ENCODE measurements at regions not wholly inside any gene's neighbourhood (a gene's known extent, or its start where the extent isn't known, plus 50 kb on each side); places are given as distances from the start of the nearest gene placed in this dataset.

GRCh38 chr10:3525832-3526449 lies 259.1 kb downstream of the KLF6 start:
- Mint-ChIP-seq H3K9me3 (no peaks in the 10 kb centered on the region), H3K4me3 (no peak overlapping the region), H3K36me3 (ENCODE audit: low read depth) (no peaks in the 10 kb centered on the region), H3K4me1 (ENCODE audit: low read depth) (peaks cover 21% of the 10 kb centered on the region), H3K27me3 (peaks cover 6% of the 10 kb centered on the region), H3K27ac (no peak overlapping the region)
- intact Hi-C loops (cut with micrococcal nuclease): no loop called here

GRCh38 chr10:3524086-3524960 lies 260.7 kb downstream of the KLF6 start:
- Mint-ChIP-seq H3K27ac (no peak overlapping the region), H3K4me3 (no peak overlapping the region), H3K4me1 (ENCODE audit: low read depth) (peaks cover 21% of the 10 kb centered on the region), H3K27me3 (peaks cover 2% of the 10 kb centered on the region), H3K9me3 (peaks cover 5% of the 10 kb centered on the region), H3K36me3 (ENCODE audit: low read depth) (no peaks in the 10 kb centered on the region)
- intact Hi-C loops (cut with micrococcal nuclease): no loop called here

DNA sequence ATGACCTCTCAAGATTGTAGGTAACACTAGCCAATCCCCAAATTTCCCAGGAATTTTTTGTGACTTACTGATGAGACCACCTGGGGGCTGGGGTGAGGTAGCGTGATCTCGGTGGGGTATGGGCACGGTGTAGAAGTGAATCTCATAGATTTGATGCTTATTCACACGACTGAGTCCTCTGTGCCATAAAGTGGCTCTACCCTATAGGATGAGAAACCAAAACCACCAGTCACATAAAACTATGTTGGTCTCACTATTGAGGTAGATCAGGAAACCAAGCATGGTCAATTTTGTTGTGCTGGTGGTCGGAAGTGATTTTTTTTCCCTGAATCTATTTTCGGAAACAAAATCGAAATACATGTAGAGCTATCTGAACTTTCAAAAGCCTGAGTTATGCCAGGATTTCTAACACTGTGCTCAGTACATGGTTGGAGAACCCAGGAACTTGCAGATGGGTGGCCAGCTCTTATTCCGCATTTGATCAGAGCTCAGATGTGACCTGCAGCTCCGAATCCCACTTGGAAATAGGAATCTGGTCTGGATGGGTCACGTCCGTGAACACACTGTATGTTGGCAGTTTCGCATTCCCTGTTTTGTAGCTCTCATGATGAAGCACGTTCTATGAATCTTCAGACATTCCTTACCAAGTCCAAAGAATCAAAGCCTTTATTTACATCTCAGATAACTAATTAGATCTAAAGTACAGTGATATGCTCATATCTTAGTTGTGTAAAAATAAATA lies 261.5 kb downstream of the KLF6 start:
- no peaks in the 10 kb centered on the region for H3K36me3 Mint-ChIP-seq (ENCODE audit: low read depth)
- H3K27me3 Mint-ChIP-seq: peaks cover 2% of the 10 kb centered on the region
- no peak overlapping the region for H3K4me3 Mint-ChIP-seq
- peaks cover 21% of the 10 kb centered on the region for H3K4me1 Mint-ChIP-seq (ENCODE audit: low read depth)
- intact Hi-C loops (cut with micrococcal nuclease): no loop called here
- H3K9me3 Mint-ChIP-seq: peaks cover 12% of the 10 kb centered on the region
- no peak overlapping the region for H3K27ac Mint-ChIP-seq

DNA sequence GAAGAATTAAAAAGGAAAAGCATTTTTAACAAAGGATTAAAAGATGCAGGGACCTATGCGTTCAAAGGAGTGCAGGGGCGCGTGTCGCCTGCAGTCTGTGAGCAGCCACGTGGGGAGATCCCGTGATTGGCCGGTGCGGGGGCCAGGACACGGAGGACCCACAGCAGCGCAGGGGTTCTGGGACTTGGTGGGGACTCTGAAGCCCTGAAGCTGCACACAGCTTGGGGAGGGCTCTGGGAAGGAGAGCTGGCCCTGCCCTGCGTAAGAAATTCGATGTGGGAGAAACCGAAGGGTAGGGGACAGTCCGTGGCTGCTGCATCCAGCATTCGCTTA lies 268.1 kb downstream of the KLF6 start:
- no peak overlapping the region for H3K27ac Mint-ChIP-seq
- no peaks in the 10 kb centered on the region for H3K36me3 Mint-ChIP-seq (ENCODE audit: low read depth)
- peaks cover 6% of the 10 kb centered on the region for H3K27me3 Mint-ChIP-seq
- intact Hi-C loops (cut with micrococcal nuclease): no loop called here
- H3K4me1 Mint-ChIP-seq (ENCODE audit: low read depth): no peaks in the 10 kb centered on the region
- H3K9me3 Mint-ChIP-seq: peaks cover 32% of the 10 kb centered on the region
- no peak overlapping the region for H3K4me3 Mint-ChIP-seq

DNA sequence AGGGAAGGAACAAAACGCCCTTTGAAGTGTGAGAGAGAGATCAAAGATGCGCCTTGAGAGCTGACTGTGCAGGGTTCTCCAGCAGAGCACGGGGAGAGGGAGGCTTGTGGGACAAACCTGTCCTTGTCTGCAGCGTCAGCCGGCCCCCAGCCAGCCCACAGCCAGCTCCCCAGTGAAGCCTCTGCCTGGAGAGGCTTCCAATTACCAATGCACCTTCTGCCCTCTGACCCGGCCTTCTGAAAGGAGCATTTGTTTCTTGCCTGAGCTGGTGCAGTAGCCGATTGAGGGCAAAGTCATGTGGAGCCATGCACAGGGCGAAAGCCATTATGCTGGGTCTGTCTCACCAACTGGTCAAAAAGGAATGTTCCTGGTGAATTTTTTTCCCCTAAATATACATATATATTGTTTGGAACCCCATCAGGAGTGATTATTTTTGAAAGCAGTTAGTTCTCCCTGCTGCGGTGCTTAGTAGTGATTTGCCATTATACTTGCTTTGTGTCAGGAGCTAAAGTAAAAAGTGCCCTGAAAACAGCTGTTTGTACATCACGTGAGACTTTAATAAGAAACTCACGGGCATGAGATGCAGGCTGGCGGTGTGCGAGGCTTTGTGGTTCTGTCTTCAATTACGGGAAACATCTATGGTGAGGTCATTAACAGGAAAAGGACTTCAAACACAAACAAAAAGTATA lies 268.6 kb downstream of the KLF6 start:
- Mint-ChIP-seq H3K27me3 (peaks cover 8% of the 10 kb centered on the region), H3K27ac (no peak overlapping the region), H3K9me3 (peaks cover 32% of the 10 kb centered on the region), H3K4me3 (no peak overlapping the region), H3K4me1 (ENCODE audit: low read depth) (no peaks in the 10 kb centered on the region), H3K36me3 (ENCODE audit: low read depth) (no peaks in the 10 kb centered on the region)
- intact Hi-C loops (cut with micrococcal nuclease): no loop called here

GRCh38 chr10:3514691-3515090 lies 270.3 kb downstream of the KLF6 start:
- H3K9me3 Mint-ChIP-seq: peaks cover 31% of the 10 kb centered on the region
- intact Hi-C loops (cut with micrococcal nuclease): no loop called here
- H3K27me3 Mint-ChIP-seq: peaks cover 14% of the 10 kb centered on the region
- no peaks in the 10 kb centered on the region for H3K36me3 Mint-ChIP-seq (ENCODE audit: low read depth)
- no peak overlapping the region for H3K27ac Mint-ChIP-seq
- H3K4me3 Mint-ChIP-seq: no peak overlapping the region
- no peaks in the 10 kb centered on the region for H3K4me1 Mint-ChIP-seq (ENCODE audit: low read depth)

DNA sequence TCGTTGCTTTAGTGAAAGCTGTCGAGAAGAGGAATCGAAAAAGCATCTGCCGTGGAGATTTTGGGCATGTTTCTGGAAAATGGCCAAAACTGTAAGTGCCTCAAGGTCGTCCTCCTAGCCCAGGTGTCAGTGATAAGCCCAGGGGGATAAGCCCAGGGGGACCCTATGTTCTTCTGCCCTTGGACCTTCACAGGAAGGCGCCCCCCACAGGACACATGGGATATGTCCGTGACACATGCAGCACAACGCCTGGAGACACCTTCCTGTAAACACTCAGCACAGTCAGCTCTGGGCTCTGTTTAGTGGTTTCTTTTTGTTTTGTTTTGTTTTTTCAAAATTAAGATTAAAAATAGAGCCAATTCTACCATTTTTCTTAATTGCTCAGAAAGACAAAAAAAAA lies 272.7 kb downstream of the KLF6 start:
- peaks cover 10% of the 10 kb centered on the region for H3K9me3 Mint-ChIP-seq

DNA sequence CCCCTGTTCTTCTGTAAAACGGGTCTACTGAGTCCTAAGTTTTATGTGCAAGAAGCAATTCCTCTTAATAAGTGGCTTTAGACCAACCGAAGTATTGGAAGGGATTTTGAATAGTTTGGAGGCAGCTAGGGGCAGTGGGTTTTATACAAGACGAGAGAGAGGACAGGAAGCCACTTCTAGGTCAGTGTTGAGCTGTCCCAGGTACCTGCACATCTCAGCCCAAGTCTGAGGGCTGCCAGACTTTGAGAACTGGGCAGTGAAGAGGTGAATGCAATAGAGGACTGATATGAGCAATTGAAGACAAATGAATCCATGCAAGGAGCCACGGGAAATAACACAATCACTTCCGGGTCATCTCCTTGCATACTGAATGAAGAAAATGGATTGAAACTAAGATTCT lies 273.5 kb downstream of the KLF6 start:
- H3K36me3 Mint-ChIP-seq (ENCODE audit: low read depth): no peaks in the 10 kb centered on the region
- intact Hi-C loops (cut with micrococcal nuclease): no loop called here
- peaks cover 2% of the 10 kb centered on the region for H3K9me3 Mint-ChIP-seq
- H3K27ac Mint-ChIP-seq: no peak overlapping the region
- no peak overlapping the region for H3K4me3 Mint-ChIP-seq
- H3K27me3 Mint-ChIP-seq: peaks cover 19% of the 10 kb centered on the region
- no peaks in the 10 kb centered on the region for H3K4me1 Mint-ChIP-seq (ENCODE audit: low read depth)

More for the DNA sequence above, 272.7 kb downstream of the KLF6 start:
- H3K4me3 Mint-ChIP-seq: no peak overlapping the region
- H3K4me1 Mint-ChIP-seq (ENCODE audit: low read depth): no peaks in the 10 kb centered on the region
- intact Hi-C loops (cut with micrococcal nuclease): no loop called here
- H3K27me3 Mint-ChIP-seq: peaks cover 21% of the 10 kb centered on the region
- H3K36me3 Mint-ChIP-seq (ENCODE audit: low read depth): no peaks in the 10 kb centered on the region
- H3K27ac Mint-ChIP-seq: no peak overlapping the region

DNA sequence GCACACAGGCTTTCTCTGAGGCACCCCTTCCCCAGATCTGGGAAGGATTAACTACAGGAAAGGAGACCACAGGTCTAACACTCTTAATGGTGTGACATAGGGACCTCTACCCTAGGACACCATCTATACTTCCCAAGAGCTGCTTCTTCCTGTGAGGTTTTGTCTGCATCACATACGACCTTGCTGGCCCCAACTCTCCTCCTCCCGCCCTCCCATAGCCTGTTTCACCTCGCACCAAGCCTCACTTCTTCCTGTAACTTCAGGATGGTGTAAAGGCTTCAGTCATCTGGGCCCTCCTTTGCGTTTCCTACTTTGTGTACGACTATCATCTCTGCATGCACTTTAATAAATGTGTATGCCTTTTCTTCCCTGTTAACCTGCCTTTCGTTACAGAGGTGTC lies 274.3 kb downstream of the KLF6 start:
- Mint-ChIP-seq H3K27me3 (peaks cover 19% of the 10 kb centered on the region), H3K9me3 (no peaks in the 10 kb centered on the region), H3K4me3 (no peak overlapping the region), H3K4me1 (ENCODE audit: low read depth) (no peaks in the 10 kb centered on the region), H3K27ac (no peak overlapping the region), H3K36me3 (ENCODE audit: low read depth) (no peaks in the 10 kb centered on the region)
- intact Hi-C loops (cut with micrococcal nuclease): no loop called here

DNA sequence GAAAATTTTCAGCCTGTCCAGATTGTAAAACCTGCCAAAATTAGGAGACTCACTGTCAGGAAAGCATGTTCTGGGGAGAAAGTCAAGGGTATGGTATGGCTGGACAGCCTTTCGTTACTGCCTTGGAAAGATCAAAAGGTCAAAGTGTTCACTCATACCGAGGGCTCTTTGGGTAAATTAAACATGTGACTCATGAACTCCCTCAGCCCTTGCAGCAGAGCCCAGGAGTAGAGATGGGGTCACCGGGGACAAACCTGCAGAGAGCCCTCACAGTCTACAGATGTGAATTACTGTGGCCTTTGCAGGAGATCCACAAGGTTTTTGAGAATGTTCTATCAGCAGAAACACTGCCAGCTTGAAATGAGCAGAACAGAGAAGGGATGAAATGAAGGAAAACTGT lies 275.7 kb downstream of the KLF6 start:
- intact Hi-C loops (cut with micrococcal nuclease): no loop called here
- H3K36me3 Mint-ChIP-seq (ENCODE audit: low read depth): no peaks in the 10 kb centered on the region
- H3K4me1 Mint-ChIP-seq (ENCODE audit: low read depth): no peaks in the 10 kb centered on the region
- no peak overlapping the region for H3K27ac Mint-ChIP-seq
- H3K4me3 Mint-ChIP-seq: no peak overlapping the region
- peaks cover 19% of the 10 kb centered on the region for H3K27me3 Mint-ChIP-seq
- H3K9me3 Mint-ChIP-seq: no peaks in the 10 kb centered on the region

DNA sequence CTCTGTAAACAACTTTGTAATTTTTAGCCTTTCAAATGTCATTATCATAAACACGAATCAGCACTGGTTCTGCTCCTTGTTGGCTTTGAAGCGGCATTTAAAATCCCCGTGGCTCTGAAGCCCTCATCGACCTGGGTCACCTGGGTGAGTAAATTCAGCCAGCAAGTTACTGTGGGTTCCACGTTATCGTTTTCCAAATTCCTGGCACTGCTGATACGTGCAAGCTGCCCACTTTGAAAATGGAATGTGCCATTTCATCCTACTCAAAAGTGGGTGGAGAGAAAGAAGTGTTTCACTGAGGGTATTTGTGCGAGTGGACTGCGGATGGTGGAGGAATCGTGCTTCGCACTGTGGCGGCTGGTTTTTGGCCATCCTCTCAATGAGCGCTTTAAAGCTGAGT lies 281.7 kb downstream of the KLF6 start:
- peaks cover 12% of the 10 kb centered on the region for H3K27me3 Mint-ChIP-seq
- H3K9me3 Mint-ChIP-seq: no peaks in the 10 kb centered on the region
- intact Hi-C loops (cut with micrococcal nuclease): no loop called here

GRCh38 chr10:3502673-3503072 lies 282.3 kb downstream of the KLF6 start:
- Mint-ChIP-seq H3K27me3 (peaks cover 12% of the 10 kb centered on the region), H3K36me3 (ENCODE audit: low read depth) (no peaks in the 10 kb centered on the region), H3K27ac (no peak overlapping the region), H3K4me3 (no peak overlapping the region), H3K9me3 (no peaks in the 10 kb centered on the region), H3K4me1 (ENCODE audit: low read depth) (no peaks in the 10 kb centered on the region)
- intact Hi-C loops (cut with micrococcal nuclease): no loop called here

More for the DNA sequence above, 281.7 kb downstream of the KLF6 start:
- H3K4me3 Mint-ChIP-seq: no peak overlapping the region
- H3K27ac Mint-ChIP-seq: no peak overlapping the region
- no peaks in the 10 kb centered on the region for H3K4me1 Mint-ChIP-seq (ENCODE audit: low read depth)
- H3K36me3 Mint-ChIP-seq (ENCODE audit: low read depth): no peaks in the 10 kb centered on the region

DNA sequence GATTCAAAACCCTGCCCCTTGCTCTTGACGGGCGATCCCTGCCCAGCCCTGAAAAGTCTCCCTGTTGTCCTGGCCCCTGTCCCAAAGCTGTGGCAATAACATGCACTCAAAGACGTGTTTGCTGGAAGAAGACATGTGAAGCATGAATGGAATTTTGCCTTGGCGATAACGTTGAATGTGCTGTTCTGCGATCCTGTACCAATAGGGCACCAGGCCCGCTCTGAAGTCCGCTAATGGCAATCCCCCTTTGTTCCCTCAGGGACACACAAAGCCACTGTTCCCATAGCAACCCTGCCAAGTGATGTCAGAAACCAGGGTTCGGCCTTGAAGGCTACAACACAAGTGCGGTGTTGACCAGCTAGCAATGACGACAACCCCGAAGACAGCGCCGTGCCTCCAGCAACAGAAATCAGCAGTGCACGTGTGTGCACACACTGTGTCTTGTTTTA lies 284.6 kb downstream of the KLF6 start:
- peaks cover 25% of the 10 kb centered on the region for H3K27me3 Mint-ChIP-seq
- no peak overlapping the region for H3K27ac Mint-ChIP-seq
- intact Hi-C loops (cut with micrococcal nuclease): no loop called here
- H3K36me3 Mint-ChIP-seq (ENCODE audit: low read depth): no peaks in the 10 kb centered on the region
- no peak overlapping the region for H3K4me3 Mint-ChIP-seq
- no peaks in the 10 kb centered on the region for H3K9me3 Mint-ChIP-seq
- peaks cover 5% of the 10 kb centered on the region for H3K4me1 Mint-ChIP-seq (ENCODE audit: low read depth)

DNA sequence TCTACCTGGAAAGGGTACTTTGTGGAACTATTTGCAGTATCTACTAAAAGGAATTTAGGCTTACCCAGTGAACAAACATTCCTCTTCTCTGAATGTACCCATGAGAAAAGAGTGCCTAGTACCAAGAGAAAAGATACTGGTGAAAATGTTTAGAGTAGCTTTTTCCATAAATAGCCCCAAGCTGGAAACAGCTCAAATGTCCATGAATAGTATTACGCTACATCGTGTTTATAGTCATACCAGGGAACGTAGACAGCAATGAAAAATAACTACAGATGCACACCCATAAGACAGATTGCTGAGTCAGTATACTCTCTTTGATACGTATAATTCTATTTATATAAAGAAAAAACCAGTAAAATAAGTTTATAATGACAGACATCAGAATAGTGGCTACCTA lies 285.9 kb downstream of the KLF6 start:
- Mint-ChIP-seq H3K36me3 (ENCODE audit: low read depth) (no peaks in the 10 kb centered on the region), H3K27ac (no peak overlapping the region), H3K4me3 (no peak overlapping the region), H3K4me1 (ENCODE audit: low read depth) (peaks cover 5% of the 10 kb centered on the region), H3K27me3 (peaks cover 30% of the 10 kb centered on the region), H3K9me3 (no peaks in the 10 kb centered on the region)
- intact Hi-C loops (cut with micrococcal nuclease): no loop called here
